ENCODE measurements at regions not wholly inside any gene's neighbourhood (a gene's known extent, or its start where the extent isn't known, plus 50 kb on each side); places are given as distances from the start of the nearest gene placed in this dataset.

GRCh38 chr20:11101696-11102095 is 427.9 kb upstream of the JAG1 start:
- H3K4me3 ChIP-seq (replicated peaks; ENCODE audit: low read depth, low read length), result no peak overlapping the region
- TF ChIP-seq, protein P1, sequence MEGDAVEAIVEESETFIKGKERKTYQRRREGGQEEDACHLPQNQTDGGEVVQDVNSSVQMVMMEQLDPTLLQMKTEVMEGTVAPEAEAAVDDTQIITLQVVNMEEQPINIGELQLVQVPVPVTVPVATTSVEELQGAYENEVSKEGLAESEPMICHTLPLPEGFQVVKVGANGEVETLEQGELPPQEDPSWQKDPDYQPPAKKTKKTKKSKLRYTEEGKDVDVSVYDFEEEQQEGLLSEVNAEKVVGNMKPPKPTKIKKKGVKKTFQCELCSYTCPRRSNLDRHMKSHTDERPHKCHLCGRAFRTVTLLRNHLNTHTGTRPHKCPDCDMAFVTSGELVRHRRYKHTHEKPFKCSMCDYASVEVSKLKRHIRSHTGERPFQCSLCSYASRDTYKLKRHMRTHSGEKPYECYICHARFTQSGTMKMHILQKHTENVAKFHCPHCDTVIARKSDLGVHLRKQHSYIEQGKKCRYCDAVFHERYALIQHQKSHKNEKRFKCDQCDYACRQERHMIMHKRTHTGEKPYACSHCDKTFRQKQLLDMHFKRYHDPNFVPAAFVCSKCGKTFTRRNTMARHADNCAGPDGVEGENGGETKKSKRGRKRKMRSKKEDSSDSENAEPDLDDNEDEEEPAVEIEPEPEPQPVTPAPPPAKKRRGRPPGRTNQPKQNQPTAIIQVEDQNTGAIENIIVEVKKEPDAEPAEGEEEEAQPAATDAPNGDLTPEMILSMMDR (IDR thresholded peaks at IDR 0.05; ENCODE audit: low read length, missing control alignments), result no peak
- no peak for DNase-seq (ENCODE audit: low read depth)

GRCh38 chr20:11103866-11104265 is 430.1 kb upstream of the JAG1 start:
- no peak overlapping the region for H3K4me3 ChIP-seq (replicated peaks; ENCODE audit: low read depth, low read length)
- peak; percentile 56 for DNase-seq (ENCODE audit: low read depth)
- TF ChIP-seq, protein P1 (IDR thresholded peaks at IDR 0.05; ENCODE audit: low read length, missing control alignments), result no peak

GRCh38 chr20:11108102-11108810 is 434.5 kb upstream of the JAG1 start:
- H3K4me3 ChIP-seq (replicated peaks; ENCODE audit: low read depth, low read length), result no peak overlapping the region
- DNase-seq (ENCODE audit: low read depth), result peak; percentile 74
- TF ChIP-seq, protein P1 (IDR thresholded peaks at IDR 0.05; ENCODE audit: low read length, missing control alignments), result no peak

GRCh38 chr20:11110535-11110934 is 436.7 kb upstream of the JAG1 start:
- TF ChIP-seq, protein P1 (IDR thresholded peaks at IDR 0.05; ENCODE audit: low read length, missing control alignments), result no peak
- no peak overlapping the region for H3K4me3 ChIP-seq (replicated peaks; ENCODE audit: low read depth, low read length)
- no peak for DNase-seq (ENCODE audit: low read depth)

GRCh38 chr20:11111191-11111590 is 437.4 kb upstream of the JAG1 start:
- peak; percentile 31 for DNase-seq (ENCODE audit: low read depth)
- TF ChIP-seq, protein P1 (IDR thresholded peaks at IDR 0.05; ENCODE audit: low read length, missing control alignments), result no peak
- H3K4me3 ChIP-seq (replicated peaks; ENCODE audit: low read depth, low read length), result no peak overlapping the region

GRCh38 chr20:11112832-11113231 is 439.0 kb upstream of the JAG1 start:
- no peak overlapping the region for H3K4me3 ChIP-seq (replicated peaks; ENCODE audit: low read depth, low read length)
- TF ChIP-seq, protein P1 (IDR thresholded peaks at IDR 0.05; ENCODE audit: low read length, missing control alignments), result no peak
- peak; percentile 3 for DNase-seq (ENCODE audit: low read depth)

DNA sequence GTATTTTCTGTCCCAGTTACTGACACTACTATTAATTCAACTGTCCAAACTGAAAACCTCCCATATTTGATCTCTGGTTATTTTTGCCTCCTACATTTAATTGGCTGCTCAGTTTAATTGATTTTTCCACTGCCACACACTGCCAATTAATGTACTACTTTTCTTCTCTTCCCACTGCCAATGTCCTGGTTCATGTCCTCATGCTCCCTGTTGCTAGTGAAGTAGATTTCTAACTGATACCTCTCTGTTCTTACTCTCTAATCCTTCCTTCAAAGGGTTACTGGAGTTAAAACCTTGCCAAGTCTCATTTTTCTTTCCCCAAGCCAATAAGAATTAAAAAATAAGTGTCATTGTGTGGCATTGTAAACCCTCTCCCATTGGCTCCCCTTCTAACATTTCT is 440.6 kb upstream of the JAG1 start:
- H3K4me3 ChIP-seq (replicated peaks; ENCODE audit: low read depth, low read length), result no peak overlapping the region
- TF ChIP-seq, protein P1 (IDR thresholded peaks at IDR 0.05; ENCODE audit: low read length, missing control alignments), result no peak

More for the DNA sequence above, 440.6 kb upstream of the JAG1 start:
- no peak for DNase-seq (ENCODE audit: low read depth)

Data from fibroblast of pulmonary artery (primary cell).